ENCODE measurements at regions not wholly inside any gene's neighbourhood (a gene's known extent, or its start where the extent isn't known, plus 50 kb on each side); places are given as distances from the start of the nearest gene placed in this dataset.

DNA sequence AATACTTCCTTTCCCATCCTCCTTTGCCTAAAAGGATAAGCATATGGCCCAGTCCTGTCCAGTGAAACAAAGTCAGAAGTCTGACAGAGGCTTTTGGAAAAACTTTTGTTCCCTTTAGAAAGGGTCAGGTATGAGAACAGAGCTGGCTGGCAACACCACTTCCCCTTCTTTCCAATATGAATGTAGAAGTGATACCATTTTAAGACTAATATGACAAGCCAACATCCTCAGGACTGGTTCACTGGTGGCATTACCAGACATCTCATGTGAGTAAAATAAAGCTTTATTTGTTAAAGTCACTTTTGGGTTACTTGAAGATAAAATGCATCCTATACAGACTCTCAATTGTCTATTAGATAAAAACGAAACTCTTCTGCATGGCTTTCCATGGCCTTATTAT lies 83.6 kb upstream of the PTCHD1 start:
- TF ChIP-seq, protein P1, sequence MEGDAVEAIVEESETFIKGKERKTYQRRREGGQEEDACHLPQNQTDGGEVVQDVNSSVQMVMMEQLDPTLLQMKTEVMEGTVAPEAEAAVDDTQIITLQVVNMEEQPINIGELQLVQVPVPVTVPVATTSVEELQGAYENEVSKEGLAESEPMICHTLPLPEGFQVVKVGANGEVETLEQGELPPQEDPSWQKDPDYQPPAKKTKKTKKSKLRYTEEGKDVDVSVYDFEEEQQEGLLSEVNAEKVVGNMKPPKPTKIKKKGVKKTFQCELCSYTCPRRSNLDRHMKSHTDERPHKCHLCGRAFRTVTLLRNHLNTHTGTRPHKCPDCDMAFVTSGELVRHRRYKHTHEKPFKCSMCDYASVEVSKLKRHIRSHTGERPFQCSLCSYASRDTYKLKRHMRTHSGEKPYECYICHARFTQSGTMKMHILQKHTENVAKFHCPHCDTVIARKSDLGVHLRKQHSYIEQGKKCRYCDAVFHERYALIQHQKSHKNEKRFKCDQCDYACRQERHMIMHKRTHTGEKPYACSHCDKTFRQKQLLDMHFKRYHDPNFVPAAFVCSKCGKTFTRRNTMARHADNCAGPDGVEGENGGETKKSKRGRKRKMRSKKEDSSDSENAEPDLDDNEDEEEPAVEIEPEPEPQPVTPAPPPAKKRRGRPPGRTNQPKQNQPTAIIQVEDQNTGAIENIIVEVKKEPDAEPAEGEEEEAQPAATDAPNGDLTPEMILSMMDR (IDR thresholded peaks at IDR 0.05; ENCODE audit: low read depth, low read length), result no peak
- no peak for DNase-seq (ENCODE audit: low read depth in 2 of 2)
- no peak overlapping the region for H3K4me3 ChIP-seq (replicated peaks in 1 of 2; ENCODE audit: low read depth in 2 of 2, low read length in 2 of 2)

DNA sequence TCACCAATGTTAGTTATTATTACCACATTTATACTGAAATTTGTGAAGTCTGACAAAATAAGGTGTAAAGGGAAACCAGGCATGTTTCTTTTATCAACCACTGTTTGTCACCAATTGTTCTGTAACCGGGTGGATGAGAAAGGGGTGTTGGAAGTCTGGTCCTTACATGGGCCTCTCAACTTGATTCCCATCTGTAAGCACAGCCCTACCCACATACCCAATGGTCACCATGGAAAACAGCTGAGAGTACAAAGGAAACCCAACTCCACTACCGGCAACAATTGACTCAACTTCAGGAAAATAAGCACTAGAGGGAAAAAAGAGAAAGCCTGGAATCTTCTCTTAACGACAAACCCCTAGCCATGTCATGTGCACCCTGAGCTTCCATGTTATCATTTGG lies 70.8 kb upstream of the PTCHD1 start:
- TF ChIP-seq, protein P1 (IDR thresholded peaks at IDR 0.05; ENCODE audit: low read depth, low read length), result no peak
- no peak overlapping the region for H3K4me3 ChIP-seq (replicated peaks in 1 of 2; ENCODE audit: low read depth in 2 of 2, low read length in 2 of 2)
- no peak for DNase-seq (ENCODE audit: low read depth in 2 of 2)

DNA sequence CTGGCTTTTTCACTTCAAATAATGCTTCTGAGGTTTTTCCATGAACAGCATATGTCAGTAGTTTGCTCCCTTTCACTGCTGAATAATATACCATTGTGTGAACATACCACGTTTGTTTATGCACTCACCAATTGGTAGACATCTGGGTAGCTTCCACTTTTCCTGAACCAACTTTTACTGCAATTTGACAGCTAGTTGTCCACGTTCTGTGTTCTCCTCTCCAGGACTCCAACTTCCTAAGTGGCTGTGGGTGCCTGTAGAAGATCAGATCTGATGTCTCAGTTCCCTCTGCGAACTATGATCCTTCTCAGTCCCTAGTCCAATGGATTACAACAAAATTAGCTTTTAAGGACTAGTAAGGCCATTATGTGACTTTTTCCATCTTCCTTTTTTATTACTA lies 64.7 kb upstream of the PTCHD1 start:
- no peak for DNase-seq (ENCODE audit: low read depth in 2 of 2)
- TF ChIP-seq, protein P1 (IDR thresholded peaks at IDR 0.05; ENCODE audit: low read depth, low read length), result no peak
- H3K4me3 ChIP-seq (replicated peaks in 1 of 2; ENCODE audit: low read depth in 2 of 2, low read length in 2 of 2), result no peak overlapping the region

DNA sequence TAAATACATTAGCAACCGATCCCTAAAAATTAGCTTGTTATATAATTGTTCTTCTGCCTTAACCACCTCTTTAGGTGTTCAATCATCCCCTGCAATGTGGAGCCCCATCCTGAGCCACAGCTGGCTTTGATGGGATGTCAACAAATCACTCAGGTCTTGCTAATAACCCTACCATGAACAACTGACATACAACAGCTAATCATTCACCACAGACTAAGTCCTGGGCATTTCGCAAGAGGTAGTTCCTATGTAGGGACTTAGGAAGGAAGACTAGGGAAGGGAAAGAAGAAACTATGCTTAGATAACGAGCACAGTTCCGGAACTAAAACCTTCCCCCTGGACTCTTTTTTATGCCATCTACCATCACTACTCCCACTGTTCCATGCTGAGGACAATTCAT lies 63.6 kb upstream of the PTCHD1 start:
- TF ChIP-seq, protein P1 (IDR thresholded peaks at IDR 0.05; ENCODE audit: low read depth, low read length), result no peak
- no peak overlapping the region for H3K4me3 ChIP-seq (replicated peaks in 1 of 2; ENCODE audit: low read depth in 2 of 2, low read length in 2 of 2)
- no peak for DNase-seq (ENCODE audit: low read depth in 2 of 2)

DNA sequence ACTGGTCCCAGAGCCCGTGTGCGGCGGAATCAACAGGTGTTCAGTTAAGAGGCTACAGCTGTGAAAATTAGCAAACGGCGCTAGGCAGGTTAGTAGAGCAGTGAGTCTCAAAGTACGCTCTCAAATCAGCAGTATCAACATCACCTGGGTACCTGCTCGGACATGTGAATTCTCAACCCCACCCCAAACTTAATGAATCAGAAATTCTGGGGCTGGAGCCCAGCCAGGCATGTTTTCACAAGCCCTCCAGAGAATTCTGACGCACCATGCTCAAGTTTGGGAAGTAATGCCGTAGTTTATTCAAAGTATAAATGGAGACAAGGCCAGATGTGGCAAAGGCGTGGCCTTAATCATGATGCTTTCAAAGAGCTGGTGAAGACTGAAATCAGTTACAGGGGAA lies 58.2 kb upstream of the PTCHD1 start:
- no peak for DNase-seq (ENCODE audit: low read depth in 2 of 2)
- TF ChIP-seq, protein P1 (IDR thresholded peaks at IDR 0.05; ENCODE audit: low read depth, low read length), result no peak

More for the DNA sequence above, 58.2 kb upstream of the PTCHD1 start:
- H3K4me3 ChIP-seq (replicated peaks in 1 of 2; ENCODE audit: low read depth in 2 of 2, low read length in 2 of 2), result no peak overlapping the region

Measured in cardiac fibroblast (primary cell).